ENCODE measurements at regions not wholly inside any gene's neighbourhood (a gene's known extent, or its start where the extent isn't known, plus 50 kb on each side); places are given as distances from the start of the nearest gene placed in this dataset.
"Not testable (repeated sequence)": the region's sequence is repeated elsewhere in the genome, so short reads cannot be mapped to it uniquely, and the experiment has no call there.

DNA sequence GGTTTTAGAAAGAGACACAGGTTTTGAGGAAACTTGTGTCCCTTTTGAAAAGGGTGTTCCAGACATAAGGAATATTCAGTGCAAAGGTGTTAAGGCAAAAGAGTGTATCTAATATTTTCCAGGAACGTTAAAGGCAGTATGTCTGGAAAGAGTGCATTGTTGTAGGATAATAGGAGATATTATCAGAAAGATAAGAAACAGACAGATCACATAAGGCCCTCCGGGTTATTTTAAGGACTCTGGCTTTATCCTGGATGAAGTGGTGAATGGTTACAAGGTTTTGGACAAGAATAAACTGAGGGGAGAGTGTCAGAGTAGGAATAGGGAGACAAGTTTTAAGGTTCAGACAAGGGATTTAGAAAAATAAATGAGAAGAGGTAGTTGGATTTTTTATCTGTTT lies 493.7 kb upstream of the GRM7 start:
- Mint-ChIP-seq H3K4me3 (ENCODE audit: low read depth, unreplicated experiment) (no peak overlapping the region), H3K36me3 (ENCODE audit: insufficient read depth, unreplicated experiment) (no peaks in the 10 kb centered on the region), H3K27ac (ENCODE audit: unreplicated experiment) (no peak overlapping the region), H3K27me3 (ENCODE audit: unreplicated experiment) (no peaks in the 10 kb centered on the region), H3K9me3 (ENCODE audit: low read depth, unreplicated experiment) (peaks cover 15% of the 10 kb centered on the region), H3K4me1 (ENCODE audit: low read depth, unreplicated experiment) (no peaks in the 10 kb centered on the region)
- CTCF ChIA-PET = no interaction called here
- intact Hi-C loops (cut with micrococcal nuclease; ENCODE audit: unreplicated experiment) = no loop called here
- BruUV-seq (replicated peaks) = no TSS peak
- no peak for DNase-seq
- no peak for TF ChIP-seq CTCF (IDR thresholded peaks at IDR 0.05; ENCODE audit: unreplicated experiment)

DNA sequence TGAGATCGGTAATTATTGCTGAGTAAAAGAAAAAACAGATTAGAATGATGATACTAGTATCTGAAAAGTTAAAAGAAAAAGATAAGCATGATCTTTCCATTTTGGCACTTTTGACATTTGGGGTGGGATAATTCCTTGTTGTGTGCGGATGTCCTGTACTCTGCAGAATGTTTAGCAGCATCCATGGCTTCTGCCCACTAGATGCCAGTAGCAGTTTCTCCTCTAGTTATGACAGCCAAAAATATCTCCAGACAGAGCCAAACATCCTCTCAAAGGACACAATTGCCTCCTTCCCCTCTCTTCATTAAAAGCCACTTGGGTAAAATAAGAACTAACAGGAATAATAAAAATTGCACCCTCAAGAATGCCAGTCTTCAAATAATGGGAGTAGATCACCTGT lies 468.8 kb upstream of the GRM7 start:
- H3K4me3 Mint-ChIP-seq (ENCODE audit: low read depth, unreplicated experiment) = no peak overlapping the region
- H3K36me3 Mint-ChIP-seq (ENCODE audit: insufficient read depth, unreplicated experiment) = no peaks in the 10 kb centered on the region
- H3K4me1 Mint-ChIP-seq (ENCODE audit: low read depth, unreplicated experiment) = no peaks in the 10 kb centered on the region
- CTCF ChIA-PET = no interaction called here
- no peak for DNase-seq
- no TSS peak for BruUV-seq (replicated peaks)
- intact Hi-C loops (cut with micrococcal nuclease; ENCODE audit: unreplicated experiment) = no loop called here
- H3K27me3 Mint-ChIP-seq (ENCODE audit: unreplicated experiment) = no peaks in the 10 kb centered on the region
- peaks cover 6% of the 10 kb centered on the region for H3K9me3 Mint-ChIP-seq (ENCODE audit: low read depth, unreplicated experiment)
- no peak for TF ChIP-seq CTCF (IDR thresholded peaks at IDR 0.05; ENCODE audit: unreplicated experiment)
- H3K27ac Mint-ChIP-seq (ENCODE audit: unreplicated experiment) = no peak overlapping the region

DNA sequence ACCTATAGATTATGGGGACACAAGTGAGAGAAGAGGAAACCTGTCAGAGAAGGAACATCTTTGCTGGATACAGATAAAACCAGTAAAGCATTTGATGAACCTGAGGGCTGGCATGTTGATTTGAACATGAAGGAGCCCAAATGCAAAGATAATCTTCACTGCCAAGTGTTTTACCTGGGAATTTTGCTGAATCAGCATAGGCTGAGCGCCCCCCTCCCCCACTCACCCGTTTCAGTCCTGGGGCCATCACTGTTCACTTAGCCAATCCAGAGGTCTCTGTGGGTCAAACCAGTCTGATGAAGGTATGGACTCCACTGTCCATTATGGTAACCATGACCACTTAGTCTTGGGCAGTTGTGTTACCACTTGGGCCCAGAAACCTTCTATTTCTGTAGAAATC lies 466.0 kb upstream of the GRM7 start:
- no peaks in the 10 kb centered on the region for H3K27me3 Mint-ChIP-seq (ENCODE audit: unreplicated experiment)
- H3K4me3 Mint-ChIP-seq (ENCODE audit: low read depth, unreplicated experiment) = no peak overlapping the region

GRCh38 chr3:6396631-6397030 lies 464.3 kb upstream of the GRM7 start:
- H3K4me1 Mint-ChIP-seq (ENCODE audit: low read depth, unreplicated experiment) = no peaks in the 10 kb centered on the region
- H3K27me3 Mint-ChIP-seq (ENCODE audit: unreplicated experiment) = no peaks in the 10 kb centered on the region
- no peaks in the 10 kb centered on the region for H3K36me3 Mint-ChIP-seq (ENCODE audit: insufficient read depth, unreplicated experiment)
- intact Hi-C loops (cut with micrococcal nuclease; ENCODE audit: unreplicated experiment) = no loop called here
- no TSS peak for BruUV-seq (replicated peaks)
- no peak overlapping the region for H3K4me3 Mint-ChIP-seq (ENCODE audit: low read depth, unreplicated experiment)
- TF ChIP-seq CTCF (IDR thresholded peaks at IDR 0.05; ENCODE audit: unreplicated experiment) = no peak
- no peak overlapping the region for H3K27ac Mint-ChIP-seq (ENCODE audit: unreplicated experiment)
- peaks cover 20% of the 10 kb centered on the region for H3K9me3 Mint-ChIP-seq (ENCODE audit: low read depth, unreplicated experiment)
- CTCF ChIA-PET = no interaction called here
- DNase-seq = no peak

More for the DNA sequence above, 466.0 kb upstream of the GRM7 start:
- H3K9me3 Mint-ChIP-seq (ENCODE audit: low read depth, unreplicated experiment) = peaks cover 20% of the 10 kb centered on the region
- no peak for TF ChIP-seq CTCF (IDR thresholded peaks at IDR 0.05; ENCODE audit: unreplicated experiment)
- H3K36me3 Mint-ChIP-seq (ENCODE audit: insufficient read depth, unreplicated experiment) = no peaks in the 10 kb centered on the region
- intact Hi-C loops (cut with micrococcal nuclease; ENCODE audit: unreplicated experiment) = no loop called here
- BruUV-seq (replicated peaks) = no TSS peak
- no peak overlapping the region for H3K27ac Mint-ChIP-seq (ENCODE audit: unreplicated experiment)
- no peaks in the 10 kb centered on the region for H3K4me1 Mint-ChIP-seq (ENCODE audit: low read depth, unreplicated experiment)
- CTCF ChIA-PET = no interaction called here
- DNase-seq = no peak

GRCh38 chr3:6402666-6403065 lies 458.2 kb upstream of the GRM7 start:
- H3K4me1 Mint-ChIP-seq (ENCODE audit: low read depth, unreplicated experiment); H3K36me3 Mint-ChIP-seq (ENCODE audit: insufficient read depth, unreplicated experiment); DNase-seq; intact Hi-C loops (cut with micrococcal nuclease; ENCODE audit: unreplicated experiment); H3K27me3 Mint-ChIP-seq (ENCODE audit: unreplicated experiment); H3K4me3 Mint-ChIP-seq (ENCODE audit: low read depth, unreplicated experiment); CTCF ChIA-PET; H3K27ac Mint-ChIP-seq (ENCODE audit: unreplicated experiment); BruUV-seq (replicated peaks): not testable (repeated sequence)
- peaks cover 25% of the 10 kb centered on the region for H3K9me3 Mint-ChIP-seq (ENCODE audit: low read depth, unreplicated experiment)

GRCh38 chr3:6406923-6407322 lies 454.0 kb upstream of the GRM7 start:
- BruUV-seq (replicated peaks); DNase-seq; H3K4me1 Mint-ChIP-seq (ENCODE audit: low read depth, unreplicated experiment); H3K27me3 Mint-ChIP-seq (ENCODE audit: unreplicated experiment); H3K27ac Mint-ChIP-seq (ENCODE audit: unreplicated experiment); H3K9me3 Mint-ChIP-seq (ENCODE audit: low read depth, unreplicated experiment); H3K36me3 Mint-ChIP-seq (ENCODE audit: insufficient read depth, unreplicated experiment); intact Hi-C loops (cut with micrococcal nuclease; ENCODE audit: unreplicated experiment); CTCF ChIA-PET; H3K4me3 Mint-ChIP-seq (ENCODE audit: low read depth, unreplicated experiment): not testable (repeated sequence)

Measured in Calu3 (cell line).